Activated naive CD8-positive, alpha-beta T cell (primary cell): ENCODE measurements at regions not wholly inside any gene's neighbourhood (a gene's known extent, or its start where the extent isn't known, plus 50 kb on each side); places are given as distances from the start of the nearest gene placed in this dataset.

Experiments used
- H3K27ac Mint-ChIP-seq: one replicate; pipeline ENCODE4 v1.8.0; 2021; ENCODE audit warnings: mixed read lengths
- H3K27me3 Mint-ChIP-seq: one replicate; pipeline ENCODE4 v1.8.0; 2021; ENCODE audit warnings: mixed read lengths
- H3K36me3 Mint-ChIP-seq: one replicate; pipeline ENCODE4 v1.8.0; 2021; ENCODE audit warnings: mixed read lengths
- H3K4me1 Mint-ChIP-seq: one replicate; pipeline ENCODE4 v1.8.0; 2021; ENCODE audit warnings: low read depth, mixed read lengths
- H3K4me3 Mint-ChIP-seq: one replicate; pipeline ENCODE4 v1.8.0; 2021; ENCODE audit warnings: mild to moderate bottlenecking, mixed read lengths
- H3K9me3 Mint-ChIP-seq: one replicate; pipeline ENCODE4 v1.8.0; 2021; ENCODE audit warnings: low read depth, mixed read lengths

DNA sequence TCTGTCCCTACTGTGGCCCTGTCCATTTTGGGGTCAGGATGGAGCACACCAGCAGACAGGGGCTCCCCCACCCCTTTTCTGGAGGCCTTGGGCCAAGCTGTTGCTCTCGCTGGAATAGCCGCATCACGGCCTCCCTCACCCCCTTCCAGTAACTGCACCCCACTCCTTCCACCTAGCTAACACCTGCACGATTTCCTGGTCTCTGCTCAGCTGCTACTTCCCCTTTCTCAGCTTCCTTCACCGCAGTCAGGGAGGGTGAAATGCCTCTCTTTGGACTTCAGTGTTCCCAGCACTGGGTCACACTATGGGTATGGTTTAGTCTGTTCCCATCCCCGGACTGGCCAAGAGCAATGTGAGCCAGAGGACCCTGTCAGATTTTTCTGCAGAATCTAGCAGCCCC, 400.2 kb downstream of the MCTP2 start:
- Mint-ChIP-seq H3K4me3 (no peak overlapping the region), H3K9me3 (no peaks in the 10 kb centered on the region), H3K27ac (no peak overlapping the region), H3K27me3 (peaks cover 11% of the 10 kb centered on the region), H3K4me1 (peaks cover 6% of the 10 kb centered on the region), H3K36me3 (no peaks in the 10 kb centered on the region)

GRCh38 chr15:94638183-94638582, 406.8 kb downstream of the MCTP2 start:
- Mint-ChIP-seq H3K4me3 (no peak overlapping the region), H3K4me1 (no peaks in the 10 kb centered on the region), H3K27ac (no peak overlapping the region), H3K36me3 (no peaks in the 10 kb centered on the region), H3K9me3 (peaks cover 5% of the 10 kb centered on the region), H3K27me3 (peaks cover 14% of the 10 kb centered on the region)

DNA sequence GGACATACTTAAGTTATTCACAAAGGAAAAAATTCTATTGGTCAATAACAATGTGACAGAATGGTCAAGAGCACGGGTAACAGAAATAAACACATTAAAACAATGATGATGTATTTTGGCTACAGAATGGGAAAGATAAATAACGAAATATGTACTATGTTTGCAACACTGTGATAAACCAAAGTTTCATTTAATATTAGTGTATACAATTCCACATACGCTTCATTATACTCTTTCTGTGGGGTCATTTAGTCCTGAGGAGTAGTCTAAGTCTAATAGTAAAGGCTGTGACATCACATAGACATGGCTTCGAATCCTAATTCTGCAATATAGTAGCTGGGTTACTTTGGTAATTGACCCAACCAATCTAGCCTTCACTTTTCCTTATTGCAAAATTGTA, 408.3 kb downstream of the MCTP2 start:
- no peak overlapping the region for H3K4me3 Mint-ChIP-seq
- no peaks in the 10 kb centered on the region for H3K4me1 Mint-ChIP-seq
- no peak overlapping the region for H3K27ac Mint-ChIP-seq
- H3K27me3 Mint-ChIP-seq: peaks cover 15% of the 10 kb centered on the region
- H3K36me3 Mint-ChIP-seq: no peaks in the 10 kb centered on the region
- H3K9me3 Mint-ChIP-seq: peaks cover 5% of the 10 kb centered on the region

- H3K27me3 Mint-ChIP-seq: peaks cover 3% of the 10 kb centered on the region
- no peaks in the 10 kb centered on the region for H3K4me1 Mint-ChIP-seq
- no peak overlapping the region for H3K27ac Mint-ChIP-seq
- H3K4me3 Mint-ChIP-seq: no peak overlapping the region
- no peaks in the 10 kb centered on the region for H3K36me3 Mint-ChIP-seq
- peaks cover 5% of the 10 kb centered on the region for H3K9me3 Mint-ChIP-seq
These were observed 413.1 kb downstream of the MCTP2 start for GRCh38 chr15:94644433-94644832.

- Mint-ChIP-seq H3K4me3 (no peak overlapping the region), H3K9me3 (no peaks in the 10 kb centered on the region), H3K4me1 (no peaks in the 10 kb centered on the region), H3K27ac (no peak overlapping the region), H3K27me3 (peaks cover 3% of the 10 kb centered on the region), H3K36me3 (no peaks in the 10 kb centered on the region)
These were observed 421.7 kb downstream of the MCTP2 start for GRCh38 chr15:94653071-94653470.

DNA sequence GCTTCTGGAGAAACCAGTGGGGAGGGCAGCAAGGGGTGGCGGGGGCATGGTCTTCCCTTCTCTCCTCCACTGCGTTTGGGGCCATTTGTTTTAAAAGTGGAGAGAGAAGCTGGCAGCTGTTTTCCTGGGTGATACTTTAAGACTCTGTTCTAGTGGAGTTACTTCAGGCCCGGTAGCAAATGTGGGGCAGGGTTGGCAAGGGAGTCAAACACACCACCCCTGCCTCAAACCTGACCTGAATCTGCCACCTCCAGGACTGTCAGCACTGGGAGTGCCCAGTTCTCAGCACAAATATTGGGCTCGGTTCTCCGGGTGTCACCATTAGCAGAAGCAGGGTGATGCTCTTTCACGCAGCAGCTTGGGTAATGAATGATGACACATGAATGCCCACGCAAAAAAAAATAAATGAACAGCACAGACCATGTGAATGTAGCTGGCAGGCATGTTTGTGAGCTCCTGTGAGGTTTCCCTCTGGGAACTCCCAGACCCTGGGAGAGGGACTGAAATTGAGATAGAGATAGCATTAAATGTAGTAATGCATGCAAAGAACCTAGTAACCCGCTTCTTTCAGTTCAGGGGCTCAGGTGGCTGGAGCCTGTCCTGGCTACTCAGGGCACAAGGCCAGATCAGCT, 424.0 kb downstream of the MCTP2 start:
- Mint-ChIP-seq H3K9me3 (no peaks in the 10 kb centered on the region), H3K27me3 (peaks cover 5% of the 10 kb centered on the region), H3K27ac (no peak overlapping the region)

DNA sequence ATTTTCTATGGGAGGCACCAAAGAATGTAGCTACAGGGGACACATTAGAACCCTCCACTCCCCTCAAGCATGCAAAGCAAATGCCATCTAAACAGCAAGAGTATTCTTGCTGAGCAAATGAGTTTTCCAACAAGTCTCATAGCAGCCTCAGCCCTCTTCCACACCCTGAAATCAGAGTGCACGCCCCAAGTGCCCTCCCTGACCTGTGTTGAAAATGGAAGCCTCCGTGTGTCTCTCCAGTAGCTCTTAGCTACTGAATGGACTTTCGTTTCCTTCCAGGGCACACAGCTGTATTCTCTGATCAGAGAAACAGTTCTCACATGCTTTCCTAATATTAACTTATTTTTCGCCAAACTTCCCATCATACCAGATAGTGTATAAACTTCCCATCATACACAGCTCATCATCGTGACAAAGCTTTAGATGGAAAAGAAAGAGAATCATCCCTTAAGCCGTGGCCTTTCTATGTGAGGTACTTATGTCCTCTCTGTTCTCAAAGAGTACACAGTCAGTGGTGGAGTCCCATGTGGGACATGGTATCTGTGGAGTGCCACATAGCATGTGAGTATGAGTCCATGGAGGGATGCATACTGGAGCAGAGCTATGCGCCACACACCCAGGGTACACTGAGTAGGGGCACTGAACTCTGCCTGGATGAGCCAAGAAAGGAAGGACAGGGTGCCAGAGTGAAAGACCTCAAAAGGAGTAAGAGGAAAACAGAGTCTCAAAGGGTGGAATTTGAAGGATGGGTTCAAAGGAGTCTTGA, 434.5 kb downstream of the MCTP2 start:
- Mint-ChIP-seq H3K27ac (no peak overlapping the region), H3K4me3 (no peak overlapping the region), H3K9me3 (no peaks in the 10 kb centered on the region), H3K36me3 (no peaks in the 10 kb centered on the region), H3K4me1 (no peaks in the 10 kb centered on the region), H3K27me3 (peaks cover 20% of the 10 kb centered on the region)

More for the DNA sequence above, 424.0 kb downstream of the MCTP2 start:
- Mint-ChIP-seq H3K4me3 (no peak overlapping the region), H3K4me1 (no peaks in the 10 kb centered on the region), H3K36me3 (no peaks in the 10 kb centered on the region)

DNA sequence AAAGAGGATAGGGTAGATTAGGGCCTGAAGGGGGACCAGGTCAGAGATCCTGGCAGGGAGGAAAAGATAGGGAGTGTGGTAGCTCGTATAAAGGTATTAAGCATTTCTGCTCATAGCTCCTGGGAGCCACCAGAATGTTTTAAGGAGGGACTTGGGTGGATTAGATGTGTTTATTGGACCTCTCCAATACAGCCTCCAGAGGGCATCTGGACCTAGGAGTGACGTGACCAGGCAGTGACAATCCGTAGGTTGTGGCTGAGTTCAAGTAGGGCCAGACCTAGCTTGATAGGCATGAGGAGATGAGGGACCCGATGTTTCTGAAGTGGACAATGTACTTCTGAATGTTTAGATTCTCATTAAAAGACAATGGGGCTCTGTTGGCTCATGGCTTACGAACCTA, 435.2 kb downstream of the MCTP2 start:
- Mint-ChIP-seq H3K27ac (no peak overlapping the region), H3K4me3 (no peak overlapping the region), H3K36me3 (no peaks in the 10 kb centered on the region), H3K4me1 (no peaks in the 10 kb centered on the region), H3K9me3 (no peaks in the 10 kb centered on the region), H3K27me3 (peaks cover 20% of the 10 kb centered on the region)

- H3K36me3 Mint-ChIP-seq: no peaks in the 10 kb centered on the region
- peaks cover 20% of the 10 kb centered on the region for H3K27me3 Mint-ChIP-seq
- H3K9me3 Mint-ChIP-seq: no peaks in the 10 kb centered on the region
- no peak overlapping the region for H3K27ac Mint-ChIP-seq
- no peak overlapping the region for H3K4me3 Mint-ChIP-seq
- no peaks in the 10 kb centered on the region for H3K4me1 Mint-ChIP-seq
These were observed 435.7 kb downstream of the MCTP2 start for GRCh38 chr15:94667109-94667508.

DNA sequence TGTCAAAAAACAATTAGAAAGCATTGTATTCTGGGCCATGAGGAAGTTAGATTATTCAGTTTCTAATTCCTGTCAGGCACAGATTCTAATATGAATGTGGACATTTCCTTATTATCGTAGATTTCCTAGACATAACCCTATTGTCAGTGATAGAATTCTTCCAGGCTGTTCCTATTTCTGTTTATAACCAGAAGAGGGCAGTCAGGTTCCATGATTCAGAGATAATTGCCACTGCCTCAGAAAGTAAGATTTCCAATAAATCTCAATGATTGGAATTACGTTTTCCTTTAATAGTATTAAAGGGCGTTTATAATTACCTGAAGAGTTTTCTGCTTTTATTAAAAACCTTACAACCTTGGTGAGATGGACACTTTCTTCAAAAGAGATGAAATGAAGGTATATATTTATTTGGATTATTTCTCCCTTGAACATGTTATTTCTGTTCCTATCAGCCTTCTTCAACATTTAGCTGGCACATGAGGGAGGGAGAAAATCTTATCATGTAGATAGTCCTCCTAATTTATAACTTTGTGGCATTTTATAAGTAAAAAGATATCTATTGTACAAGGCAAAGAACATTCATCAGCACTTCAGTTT, 439.2 kb downstream of the MCTP2 start:
- Mint-ChIP-seq H3K27ac (no peak overlapping the region), H3K9me3 (no peaks in the 10 kb centered on the region), H3K36me3 (no peaks in the 10 kb centered on the region), H3K27me3 (peaks cover 12% of the 10 kb centered on the region), H3K4me1 (no peaks in the 10 kb centered on the region), H3K4me3 (no peak overlapping the region)

- peaks cover 10% of the 10 kb centered on the region for H3K27me3 Mint-ChIP-seq
These were observed 440.6 kb downstream of the MCTP2 start for GRCh38 chr15:94671858-94672532.

GRCh38 chr15:94673801-94674200, 442.4 kb downstream of the MCTP2 start:
- Mint-ChIP-seq H3K27me3 (peaks cover 6% of the 10 kb centered on the region), H3K36me3 (no peaks in the 10 kb centered on the region), H3K4me3 (no peak overlapping the region), H3K4me1 (no peaks in the 10 kb centered on the region), H3K27ac (no peak overlapping the region), H3K9me3 (no peaks in the 10 kb centered on the region)

More at GRCh38 chr15:94671858-94672532, 440.6 kb downstream of the MCTP2 start:
- H3K4me1 Mint-ChIP-seq: no peaks in the 10 kb centered on the region
- no peak overlapping the region for H3K4me3 Mint-ChIP-seq
- H3K36me3 Mint-ChIP-seq: no peaks in the 10 kb centered on the region
- H3K27ac Mint-ChIP-seq: no peak overlapping the region
- no peaks in the 10 kb centered on the region for H3K9me3 Mint-ChIP-seq

- Mint-ChIP-seq H3K9me3 (no peaks in the 10 kb centered on the region), H3K4me3 (no peak overlapping the region), H3K36me3 (no peaks in the 10 kb centered on the region), H3K4me1 (no peaks in the 10 kb centered on the region), H3K27ac (no peak overlapping the region), H3K27me3 (peaks cover 6% of the 10 kb centered on the region)
These were observed 442.9 kb downstream of the MCTP2 start for GRCh38 chr15:94674296-94674695.

DNA sequence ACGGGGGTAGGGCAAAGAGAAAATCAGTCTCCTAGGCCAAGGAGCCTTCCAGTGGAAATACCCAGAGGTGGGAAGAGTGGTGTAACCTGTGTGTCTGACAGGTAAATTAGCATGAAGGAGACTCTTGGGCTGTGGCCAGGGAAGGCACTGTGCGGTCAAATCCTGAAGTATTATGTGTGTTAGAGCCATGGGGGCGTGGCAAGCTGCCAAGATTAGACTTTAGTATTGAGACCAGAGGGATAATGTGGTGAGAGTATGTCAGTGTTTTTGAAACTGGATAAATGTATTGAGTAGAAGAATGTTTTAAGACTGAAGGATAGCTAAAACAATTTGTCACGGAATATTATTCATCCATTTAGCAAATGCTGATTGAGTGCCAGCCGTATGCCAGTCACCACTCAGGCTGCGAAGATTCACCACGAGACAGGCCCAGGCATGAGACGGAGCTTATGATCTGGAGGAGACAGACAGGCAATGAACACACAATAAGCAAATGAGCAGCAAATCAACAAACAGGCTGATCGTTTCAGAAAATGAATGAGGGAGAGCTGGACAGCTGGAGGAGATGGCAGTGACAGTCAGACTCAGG, 445.9 kb downstream of the MCTP2 start:
- peaks cover 9% of the 10 kb centered on the region for H3K27me3 Mint-ChIP-seq
- no peaks in the 10 kb centered on the region for H3K36me3 Mint-ChIP-seq
- H3K4me1 Mint-ChIP-seq: no peaks in the 10 kb centered on the region
- no peaks in the 10 kb centered on the region for H3K9me3 Mint-ChIP-seq
- H3K27ac Mint-ChIP-seq: no peak overlapping the region
- H3K4me3 Mint-ChIP-seq: no peak overlapping the region

DNA sequence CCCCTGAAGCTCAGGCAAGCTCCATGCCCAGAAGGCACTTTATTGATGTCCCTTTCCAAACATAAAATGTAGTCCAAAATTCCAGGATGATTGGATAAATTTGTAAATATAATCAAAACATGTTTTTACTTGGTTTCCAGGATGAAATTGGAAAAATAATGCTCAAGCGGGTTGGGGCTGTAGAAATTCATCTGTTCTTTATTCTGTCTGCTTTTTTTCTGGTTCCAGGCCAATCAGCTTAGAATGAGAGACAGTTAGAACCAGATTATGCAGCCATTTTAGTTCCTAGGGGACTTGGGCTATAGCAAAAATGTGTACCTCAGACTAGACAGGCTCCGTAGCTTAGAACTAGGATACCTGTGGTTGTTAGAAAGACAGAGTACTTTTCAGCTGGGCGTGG, 450.8 kb downstream of the MCTP2 start:
- no peaks in the 10 kb centered on the region for H3K4me1 Mint-ChIP-seq
- no peaks in the 10 kb centered on the region for H3K36me3 Mint-ChIP-seq
- no peaks in the 10 kb centered on the region for H3K9me3 Mint-ChIP-seq
- no peak overlapping the region for H3K27ac Mint-ChIP-seq
- H3K4me3 Mint-ChIP-seq: no peak overlapping the region
- peaks cover 3% of the 10 kb centered on the region for H3K27me3 Mint-ChIP-seq
